ENCODE measurements at regions not wholly inside any gene's neighbourhood (a gene's known extent, or its start where the extent isn't known, plus 50 kb on each side); places are given as distances from the start of the nearest gene placed in this dataset.

DNA sequence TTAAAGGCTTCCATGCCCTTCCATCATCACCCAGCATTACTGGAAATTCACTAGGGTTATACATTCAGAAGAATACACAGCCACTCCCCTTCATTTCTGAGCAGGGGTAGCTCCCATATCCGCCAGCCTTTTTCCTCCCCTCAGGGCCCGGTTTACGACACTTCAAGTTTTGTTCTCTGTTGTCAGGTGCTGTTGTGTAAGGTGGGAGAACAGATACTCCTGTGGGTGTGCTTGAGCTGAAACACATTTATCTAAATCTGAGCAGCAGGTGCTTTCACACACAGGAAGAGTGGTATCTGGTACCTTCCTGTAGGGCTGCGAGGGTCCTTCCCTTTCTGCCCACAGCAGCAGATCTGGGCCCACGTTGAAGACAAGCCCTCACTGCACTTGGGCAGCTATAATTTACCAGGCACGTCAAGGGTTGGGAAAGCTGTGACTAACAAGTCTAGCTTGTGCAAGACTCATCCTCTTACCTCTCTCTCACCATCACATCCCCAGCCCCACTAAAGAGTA is 215.8 kb upstream of the RREB1 start:
- TF ChIP-seq, protein P1, sequence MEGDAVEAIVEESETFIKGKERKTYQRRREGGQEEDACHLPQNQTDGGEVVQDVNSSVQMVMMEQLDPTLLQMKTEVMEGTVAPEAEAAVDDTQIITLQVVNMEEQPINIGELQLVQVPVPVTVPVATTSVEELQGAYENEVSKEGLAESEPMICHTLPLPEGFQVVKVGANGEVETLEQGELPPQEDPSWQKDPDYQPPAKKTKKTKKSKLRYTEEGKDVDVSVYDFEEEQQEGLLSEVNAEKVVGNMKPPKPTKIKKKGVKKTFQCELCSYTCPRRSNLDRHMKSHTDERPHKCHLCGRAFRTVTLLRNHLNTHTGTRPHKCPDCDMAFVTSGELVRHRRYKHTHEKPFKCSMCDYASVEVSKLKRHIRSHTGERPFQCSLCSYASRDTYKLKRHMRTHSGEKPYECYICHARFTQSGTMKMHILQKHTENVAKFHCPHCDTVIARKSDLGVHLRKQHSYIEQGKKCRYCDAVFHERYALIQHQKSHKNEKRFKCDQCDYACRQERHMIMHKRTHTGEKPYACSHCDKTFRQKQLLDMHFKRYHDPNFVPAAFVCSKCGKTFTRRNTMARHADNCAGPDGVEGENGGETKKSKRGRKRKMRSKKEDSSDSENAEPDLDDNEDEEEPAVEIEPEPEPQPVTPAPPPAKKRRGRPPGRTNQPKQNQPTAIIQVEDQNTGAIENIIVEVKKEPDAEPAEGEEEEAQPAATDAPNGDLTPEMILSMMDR (IDR thresholded peaks at IDR 0.05): no peak
- TF ChIP-seq GABPA (IDR thresholded peaks at IDR 0.05; ENCODE audit: low read depth) (no peak), JUND (IDR thresholded peaks at IDR 0.05) (no peak), NFIC (IDR thresholded peaks at IDR 0.05; ENCODE audit: borderline replicate concordance) (no peak), EP300 (IDR thresholded peaks at IDR 0.05; ENCODE audit: borderline replicate concordance in 1 of 2, low read depth in 1 of 2, low read length in 1 of 2) (no peak), RAD21 (IDR thresholded peaks at IDR 0.05; ENCODE audit: low read length) (no peak), EZH2phosphoT487 (IDR thresholded peaks at IDR 0.05; ENCODE audit: borderline replicate concordance, low read depth) (no peak)
- TF ChIP-seq, protein P2, sequence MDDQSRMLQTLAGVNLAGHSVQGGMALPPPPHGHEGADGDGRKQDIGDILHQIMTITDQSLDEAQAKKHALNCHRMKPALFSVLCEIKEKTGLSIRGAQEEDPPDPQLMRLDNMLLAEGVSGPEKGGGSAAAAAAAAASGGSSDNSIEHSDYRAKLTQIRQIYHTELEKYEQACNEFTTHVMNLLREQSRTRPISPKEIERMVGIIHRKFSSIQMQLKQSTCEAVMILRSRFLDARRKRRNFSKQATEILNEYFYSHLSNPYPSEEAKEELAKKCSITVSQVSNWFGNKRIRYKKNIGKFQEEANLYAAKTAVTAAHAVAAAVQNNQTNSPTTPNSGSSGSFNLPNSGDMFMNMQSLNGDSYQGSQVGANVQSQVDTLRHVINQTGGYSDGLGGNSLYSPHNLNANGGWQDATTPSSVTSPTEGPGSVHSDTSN (IDR thresholded peaks at IDR 0.05): no peak
- TF ChIP-seq, protein P3, sequence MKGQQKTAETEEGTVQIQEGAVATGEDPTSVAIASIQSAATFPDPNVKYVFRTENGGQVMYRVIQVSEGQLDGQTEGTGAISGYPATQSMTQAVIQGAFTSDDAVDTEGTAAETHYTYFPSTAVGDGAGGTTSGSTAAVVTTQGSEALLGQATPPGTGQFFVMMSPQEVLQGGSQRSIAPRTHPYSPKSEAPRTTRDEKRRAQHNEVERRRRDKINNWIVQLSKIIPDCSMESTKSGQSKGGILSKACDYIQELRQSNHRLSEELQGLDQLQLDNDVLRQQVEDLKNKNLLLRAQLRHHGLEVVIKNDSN (IDR thresholded peaks at IDR 0.05; ENCODE audit: borderline replicate concordance, low read depth): no peak

Data from SK-N-SH (cell line).